Right ventricle myocardium superior (tissue), 1 donor: ENCODE measurements at regions not wholly inside any gene's neighbourhood (a gene's known extent, or its start where the extent isn't known, plus 50 kb on each side); places are given as distances from the start of the nearest gene placed in this dataset.
"Not testable (repeated sequence)": the region's sequence is repeated elsewhere in the genome, so short reads cannot be mapped to it uniquely, and the experiment has no call there.

Experiments
- ATAC-seq: fragments of 200-7000 bp; cut with Tn5 transposase; one replicate; pipeline ENCODE4 v1.9.1; 2020; ENCODE audit warnings: mild to moderate bottlenecking; ENCODE audit not compliant: poor library complexity
- DNase-seq: peaks from one replicate; pipeline ENCODE4 v3.0.0-alpha.2; 2020
- intact Hi-C: fragments of 100-400 bp; cut with DNase I; formaldehyde crosslinking; loops from one replicate; pipeline ENCODE4 v1.11.2; 2022
- donor health status: DM: no; HTN: yes; CAD: no; lungs with severe emphysema.

DNA sequence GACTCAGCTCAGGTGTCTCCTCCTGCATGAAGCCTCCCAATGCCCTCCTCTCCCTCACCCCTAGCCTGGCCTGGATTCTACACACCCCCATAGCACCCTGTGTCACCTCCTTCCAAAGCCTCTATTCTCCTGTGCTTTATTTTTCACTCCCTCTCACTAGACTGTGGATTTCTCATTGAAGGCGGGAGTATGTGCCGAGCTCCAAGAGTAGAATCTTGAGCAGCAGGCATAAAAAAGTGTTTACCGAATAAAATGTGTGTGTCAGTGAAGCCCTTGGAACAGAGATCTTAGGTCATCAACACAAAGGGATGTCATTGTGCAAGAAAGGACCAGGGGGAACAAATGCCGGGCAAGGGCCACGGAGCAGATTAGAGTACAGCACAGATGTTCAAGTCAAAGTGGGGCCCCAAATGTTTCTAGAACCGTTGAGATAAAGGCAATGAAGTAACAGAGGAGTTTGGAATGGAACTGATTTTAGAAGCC, 106.1 kb upstream of the TMEM170B start:
- DNase-seq (no peak), ATAC-seq (no peak)
- intact Hi-C loops: no loop called here

GRCh38 chr6:11430036-11430435, 107.5 kb upstream of the TMEM170B start:
- DNase-seq: no peak
- no peak for ATAC-seq
- intact Hi-C loops: no loop called here

DNA sequence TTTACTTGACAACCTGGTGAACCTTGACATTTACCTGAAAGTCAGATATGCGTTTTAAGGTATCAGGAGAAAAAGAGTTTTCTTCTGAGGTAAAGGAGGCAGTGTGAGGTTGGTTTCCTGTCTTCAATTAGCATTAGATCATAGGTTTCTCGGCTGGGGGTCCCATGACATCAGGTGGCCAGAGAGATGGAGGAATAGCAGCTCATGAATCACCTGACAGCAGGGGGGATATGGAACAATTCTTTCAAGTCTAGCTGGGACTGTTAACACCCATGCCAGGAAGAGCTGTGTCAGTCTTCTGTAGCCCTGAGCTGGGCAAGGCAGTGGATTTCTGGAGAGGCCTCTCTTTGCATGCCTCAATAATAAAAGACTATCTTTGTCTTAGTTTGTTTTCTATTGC, 108.0 kb upstream of the TMEM170B start:
- ATAC-seq (no peak), DNase-seq (no peak)
- intact Hi-C loops: no loop called here

DNA sequence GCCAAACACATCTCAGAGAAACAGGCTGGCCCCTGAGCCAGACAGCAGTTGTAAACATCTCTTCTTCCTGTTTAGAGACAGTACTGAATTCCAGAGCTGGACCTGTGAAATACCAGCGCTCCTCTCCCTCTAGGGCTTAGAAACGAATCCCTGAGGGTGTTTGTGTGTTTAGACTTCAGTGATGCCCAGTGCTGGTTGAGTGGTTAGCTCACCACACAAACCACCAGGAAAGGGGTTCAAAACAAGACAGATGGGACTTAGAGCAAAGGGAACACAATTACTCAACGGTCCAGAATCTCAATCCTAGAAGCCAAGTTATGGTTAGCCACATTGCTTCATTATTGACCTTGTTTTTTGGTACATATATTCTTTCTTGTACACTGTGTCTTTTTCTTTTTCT, 108.7 kb upstream of the TMEM170B start:
- peak; percentile 32 for ATAC-seq
- no peak for DNase-seq
- intact Hi-C loops: no loop called here

DNA sequence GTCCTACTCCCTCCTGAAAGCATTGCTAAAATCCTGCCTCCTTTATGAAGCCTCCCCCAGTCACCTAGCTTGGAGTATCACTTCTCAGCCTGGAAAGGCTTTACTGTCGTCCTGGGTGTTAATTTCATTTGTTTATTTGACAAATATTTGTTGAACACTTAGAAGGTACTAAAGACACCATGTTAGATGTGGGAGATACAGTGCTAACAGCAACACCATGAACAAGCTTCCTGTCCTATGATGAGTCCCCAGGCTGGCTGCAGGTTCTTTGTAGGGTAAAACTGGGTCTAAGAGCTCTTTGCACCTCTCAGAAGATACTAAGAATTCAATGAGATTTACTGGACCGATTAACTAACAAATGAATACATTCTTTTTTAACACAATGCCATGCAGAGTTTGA, 109.2 kb upstream of the TMEM170B start:
- DNase-seq: no peak
- ATAC-seq: no peak
- intact Hi-C loops: no loop called here

- DNase-seq: no peak
- intact Hi-C loops: no loop called here
- ATAC-seq: no peak
Observed at GRCh38 chr6:11427723-11428245, 109.8 kb upstream of the TMEM170B start.

DNA sequence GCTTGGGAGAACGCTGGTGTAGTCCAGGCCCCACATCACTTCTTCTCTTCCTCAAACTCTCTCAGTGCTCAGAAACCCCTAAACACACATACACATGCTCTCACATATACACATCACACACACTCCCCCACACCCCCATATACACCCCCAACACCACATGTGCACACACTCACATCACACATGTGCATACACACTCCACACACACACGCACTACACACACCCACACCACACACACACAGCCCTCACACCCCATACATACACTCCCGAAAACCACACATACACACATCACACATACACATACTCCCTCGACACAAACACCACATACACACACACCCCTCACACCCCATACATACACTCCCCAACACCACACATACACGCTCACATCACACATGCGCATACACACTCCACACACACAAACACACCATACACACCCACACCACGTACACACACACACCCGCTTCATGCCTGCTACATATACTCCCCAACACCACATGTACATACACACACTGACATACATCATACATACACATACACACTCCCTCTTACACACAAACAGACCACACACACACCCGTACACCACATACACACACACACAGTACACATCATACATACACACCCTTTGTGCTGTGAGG, 110.3 kb upstream of the TMEM170B start:
- ATAC-seq (no peak), DNase-seq (no peak)
- intact Hi-C loops: no loop called here

GRCh38 chr6:11426571-11426970, 111.0 kb upstream of the TMEM170B start:
- intact Hi-C loops: no loop called here
- ATAC-seq (no peak), DNase-seq (no peak)

DNA sequence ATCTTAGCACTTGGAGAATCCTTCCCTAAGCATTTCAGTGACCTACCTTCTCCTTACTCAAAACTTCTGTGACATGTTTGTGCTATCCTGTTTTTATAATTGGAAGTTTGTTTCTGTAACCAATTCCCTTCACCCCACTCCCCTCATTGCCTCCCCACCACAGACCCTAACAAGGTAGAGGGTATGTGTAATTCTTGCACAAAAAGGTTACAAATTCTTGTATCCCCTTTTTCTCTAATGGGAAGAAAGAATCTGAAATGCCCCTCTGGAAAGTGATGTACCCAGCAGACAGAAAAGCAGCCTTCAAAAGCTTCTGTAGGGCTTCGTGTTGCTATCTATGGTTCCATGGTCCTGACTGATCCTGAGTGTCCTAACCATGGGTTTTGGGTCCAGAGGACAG, 111.7 kb upstream of the TMEM170B start:
- intact Hi-C loops: no loop called here
- ATAC-seq (no peak), DNase-seq (no peak)

- DNase-seq (no peak), ATAC-seq (no peak)
- intact Hi-C loops: no loop called here
Observed at GRCh38 chr6:11425431-11425871, 112.1 kb upstream of the TMEM170B start.

DNA sequence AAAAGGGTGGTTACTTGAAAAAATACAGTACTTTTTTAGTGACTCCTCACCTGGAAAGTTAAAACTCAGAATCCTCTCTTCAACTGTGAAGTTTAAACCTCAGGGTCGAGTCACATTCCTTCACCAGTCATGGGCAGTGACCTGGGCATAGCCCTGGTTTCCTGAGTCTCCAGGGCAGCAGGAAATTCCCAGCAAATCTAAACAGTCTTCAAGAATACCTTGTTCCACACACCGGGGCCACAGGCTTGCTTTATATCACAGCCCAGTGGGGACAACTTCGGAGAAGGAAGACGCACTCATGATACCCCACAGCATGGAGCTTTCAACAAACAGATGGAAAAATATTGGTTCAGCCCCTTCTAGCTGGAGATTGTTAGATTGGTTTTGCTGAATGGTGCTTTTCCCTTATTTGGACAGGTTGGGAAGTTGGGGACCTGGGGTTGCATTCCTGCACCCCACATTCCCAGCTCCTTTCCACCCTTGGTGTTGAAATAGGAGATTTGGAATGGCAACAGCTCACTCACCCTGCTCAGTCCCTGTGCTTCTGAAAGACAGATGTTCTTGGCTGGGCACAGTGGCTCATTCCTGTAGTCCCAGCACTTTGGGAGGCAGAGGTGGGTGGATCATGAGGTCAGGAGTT, 113.0 kb upstream of the TMEM170B start:
- no peak for DNase-seq
- ATAC-seq: no peak
- intact Hi-C loops: no loop called here

GRCh38 chr6:11423667-11424066, 113.9 kb upstream of the TMEM170B start:
- DNase-seq (no peak), ATAC-seq (peak; percentile 15)
- intact Hi-C loops: no loop called here

DNA sequence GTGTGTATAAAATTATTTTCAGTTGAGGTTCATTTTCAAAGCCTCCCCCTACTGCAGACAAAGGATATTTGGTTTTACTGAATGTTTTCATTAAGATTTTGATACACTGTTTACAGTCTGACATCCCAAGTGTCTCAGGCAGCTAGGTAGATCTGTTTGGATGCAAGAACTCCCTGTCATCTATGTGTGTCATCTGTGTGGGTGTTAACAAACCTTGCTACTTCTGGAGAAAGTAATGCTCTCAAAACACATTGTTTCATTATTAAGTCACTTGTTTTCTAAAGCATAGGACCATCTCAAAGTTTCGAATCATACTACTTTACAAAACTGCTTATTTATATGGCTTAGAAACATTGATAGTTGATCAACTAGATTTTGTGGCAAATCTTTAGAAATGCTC, 114.5 kb upstream of the TMEM170B start:
- ATAC-seq (no peak), DNase-seq (no peak)
- intact Hi-C loops: no loop called here

GRCh38 chr6:11419763-11420453, 117.6 kb upstream of the TMEM170B start:
- DNase-seq (no peak), ATAC-seq (no peak)
- intact Hi-C loops: no loop called here

DNA sequence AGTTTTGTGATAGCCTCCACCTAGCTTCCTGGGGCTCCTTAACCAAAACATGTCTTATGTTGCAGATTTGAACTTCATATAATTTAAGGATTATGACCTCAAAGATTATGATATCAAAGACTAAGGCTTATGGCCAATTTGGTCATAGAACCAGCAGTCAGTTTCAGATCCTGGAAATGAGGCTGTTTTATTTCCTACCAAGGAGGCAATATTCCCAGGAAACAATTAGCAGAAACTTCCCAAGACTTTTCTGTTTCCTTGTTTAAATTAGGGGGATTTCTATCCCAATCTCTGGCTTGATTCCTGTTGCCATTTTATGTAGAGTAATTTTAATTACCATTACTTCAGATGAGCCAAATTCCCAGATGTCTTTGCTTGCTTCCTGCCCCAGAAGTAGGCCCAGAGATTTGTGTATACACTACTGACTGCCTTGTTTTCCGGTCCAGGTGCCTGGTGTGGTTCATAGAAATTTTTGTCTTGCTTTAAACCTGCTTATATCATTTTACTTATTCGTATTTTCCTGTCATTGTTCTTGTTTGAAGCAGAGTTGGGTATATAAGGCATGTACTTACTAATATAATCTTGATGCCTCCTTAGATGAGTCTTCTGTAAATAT, 119.2 kb upstream of the TMEM170B start:
- intact Hi-C loops: no loop called here
- ATAC-seq (no peak), DNase-seq (no peak)

- ATAC-seq (no peak), DNase-seq (no peak)
- intact Hi-C loops: no loop called here
Observed at GRCh38 chr6:11416936-11417576, 120.5 kb upstream of the TMEM170B start.

GRCh38 chr6:11416099-11416935, 121.2 kb upstream of the TMEM170B start:
- intact Hi-C loops, ATAC-seq, DNase-seq: not testable (repeated sequence)

- intact Hi-C loops: no loop called here
- ATAC-seq: no peak
- no peak for DNase-seq
Observed at GRCh38 chr6:11415557-11415956, 122.0 kb upstream of the TMEM170B start.
